Osteocyte (in vitro differentiated cells): ENCODE measurements at regions not wholly inside any gene's neighbourhood (a gene's known extent, or its start where the extent isn't known, plus 50 kb on each side); places are given as distances from the start of the nearest gene placed in this dataset.
A peak's percentile ranks its signal among the peaks of the same experiment; 100 is the strongest.

Source experiments
- DNase-seq: peaks from one replicate; pipeline ENCODE4 v3.0.0; 2021; ENCODE audit warnings: mixed read lengths; ENCODE audit not compliant: unreplicated experiment; ENCODE audit errors: extremely low spot score
- H3K27ac Mint-ChIP-seq: one replicate; pipeline ENCODE4 v1.8.0; 2021; ENCODE audit warnings: mild to moderate bottlenecking, mixed read lengths; ENCODE audit not compliant: unreplicated experiment
- H3K27me3 Mint-ChIP-seq: one replicate; pipeline ENCODE4 v1.8.0; 2021; ENCODE audit warnings: mixed read lengths; ENCODE audit not compliant: unreplicated experiment
- H3K36me3 Mint-ChIP-seq: one replicate; pipeline ENCODE4 v1.8.0; 2021; ENCODE audit warnings: mixed read lengths; ENCODE audit not compliant: unreplicated experiment
- H3K4me1 Mint-ChIP-seq: one replicate; pipeline ENCODE4 v1.8.0; 2021; ENCODE audit warnings: mixed read lengths; ENCODE audit not compliant: unreplicated experiment
- H3K4me3 Mint-ChIP-seq: one replicate; pipeline ENCODE4 v1.8.0; 2021; ENCODE audit warnings: mild to moderate bottlenecking, moderate library complexity, mixed read lengths; ENCODE audit not compliant: unreplicated experiment
- H3K9me3 Mint-ChIP-seq: one replicate; pipeline ENCODE4 v1.8.0; 2021; ENCODE audit warnings: mixed read lengths; ENCODE audit not compliant: unreplicated experiment
- TF ChIP-seq, protein P1 (sequence below): fragments of 200-600 bp; sonication (generic); IDR thresholded peaks from 2 replicates; pipeline ENCODE4 v1.5.0; 2021; ENCODE audit warnings: antibody characterized with exemption, mild to moderate bottlenecking, moderate library complexity

DNA sequence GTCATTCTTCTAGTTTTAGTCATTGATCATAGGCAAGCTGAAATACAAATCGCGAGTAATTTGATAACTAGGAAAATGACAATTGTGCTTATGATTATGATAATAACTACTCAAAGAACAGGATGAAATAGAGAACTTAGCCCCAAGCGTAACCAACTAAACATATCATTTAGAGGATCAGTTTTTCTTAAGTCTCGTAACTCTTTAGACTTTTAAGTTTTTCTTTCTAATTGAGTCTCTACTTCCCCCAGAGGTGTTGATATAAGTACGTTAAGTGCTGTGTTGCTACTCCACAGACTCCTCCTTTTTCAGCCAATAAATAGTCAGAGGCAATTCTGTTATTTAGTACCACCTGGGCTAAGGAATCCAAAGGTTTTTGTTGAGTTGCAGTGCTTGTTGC, 96.3 kb downstream of the NHLRC3 start:
- H3K4me3 Mint-ChIP-seq, result no peak overlapping the region

DNA sequence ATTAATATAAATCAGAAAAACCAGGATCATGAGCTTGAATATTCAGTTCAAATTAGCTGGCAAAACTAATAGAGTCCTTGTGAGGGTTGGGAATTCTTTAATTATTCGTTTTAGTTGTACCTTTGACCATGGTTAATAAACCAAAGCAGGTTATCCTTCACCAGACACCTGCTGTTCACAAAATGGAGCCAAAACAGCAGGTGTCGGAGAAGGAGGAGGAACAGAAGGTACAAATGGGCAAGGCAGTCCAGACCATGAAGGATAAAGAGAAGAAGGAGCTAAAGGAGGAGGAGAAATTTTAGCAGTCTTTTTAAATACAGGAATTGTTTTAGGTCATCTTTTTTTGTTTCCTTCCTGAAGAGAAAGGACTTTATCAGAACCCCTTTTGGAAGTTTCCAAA, 106.1 kb downstream of the NHLRC3 start:
- no peak for DNase-seq
- peaks cover 6% of the 10 kb centered on the region for H3K4me1 Mint-ChIP-seq
- H3K36me3 Mint-ChIP-seq, result no peaks in the 10 kb centered on the region
- TF ChIP-seq, protein P1, sequence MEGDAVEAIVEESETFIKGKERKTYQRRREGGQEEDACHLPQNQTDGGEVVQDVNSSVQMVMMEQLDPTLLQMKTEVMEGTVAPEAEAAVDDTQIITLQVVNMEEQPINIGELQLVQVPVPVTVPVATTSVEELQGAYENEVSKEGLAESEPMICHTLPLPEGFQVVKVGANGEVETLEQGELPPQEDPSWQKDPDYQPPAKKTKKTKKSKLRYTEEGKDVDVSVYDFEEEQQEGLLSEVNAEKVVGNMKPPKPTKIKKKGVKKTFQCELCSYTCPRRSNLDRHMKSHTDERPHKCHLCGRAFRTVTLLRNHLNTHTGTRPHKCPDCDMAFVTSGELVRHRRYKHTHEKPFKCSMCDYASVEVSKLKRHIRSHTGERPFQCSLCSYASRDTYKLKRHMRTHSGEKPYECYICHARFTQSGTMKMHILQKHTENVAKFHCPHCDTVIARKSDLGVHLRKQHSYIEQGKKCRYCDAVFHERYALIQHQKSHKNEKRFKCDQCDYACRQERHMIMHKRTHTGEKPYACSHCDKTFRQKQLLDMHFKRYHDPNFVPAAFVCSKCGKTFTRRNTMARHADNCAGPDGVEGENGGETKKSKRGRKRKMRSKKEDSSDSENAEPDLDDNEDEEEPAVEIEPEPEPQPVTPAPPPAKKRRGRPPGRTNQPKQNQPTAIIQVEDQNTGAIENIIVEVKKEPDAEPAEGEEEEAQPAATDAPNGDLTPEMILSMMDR, result no peak
- H3K4me3 Mint-ChIP-seq, result no peak overlapping the region
- no peak overlapping the region for H3K27ac Mint-ChIP-seq
- peaks cover 5% of the 10 kb centered on the region for H3K9me3 Mint-ChIP-seq
- H3K27me3 Mint-ChIP-seq, result peaks cover 60% of the 10 kb centered on the region

More for the DNA sequence above, 96.3 kb downstream of the NHLRC3 start:
- Mint-ChIP-seq H3K9me3 (no peaks in the 10 kb centered on the region), H3K27me3 (peaks cover 28% of the 10 kb centered on the region), H3K36me3 (no peaks in the 10 kb centered on the region), H3K4me1 (no peaks in the 10 kb centered on the region), H3K27ac (no peak overlapping the region)
- TF ChIP-seq, protein P1, result no peak
- no peak for DNase-seq

DNA sequence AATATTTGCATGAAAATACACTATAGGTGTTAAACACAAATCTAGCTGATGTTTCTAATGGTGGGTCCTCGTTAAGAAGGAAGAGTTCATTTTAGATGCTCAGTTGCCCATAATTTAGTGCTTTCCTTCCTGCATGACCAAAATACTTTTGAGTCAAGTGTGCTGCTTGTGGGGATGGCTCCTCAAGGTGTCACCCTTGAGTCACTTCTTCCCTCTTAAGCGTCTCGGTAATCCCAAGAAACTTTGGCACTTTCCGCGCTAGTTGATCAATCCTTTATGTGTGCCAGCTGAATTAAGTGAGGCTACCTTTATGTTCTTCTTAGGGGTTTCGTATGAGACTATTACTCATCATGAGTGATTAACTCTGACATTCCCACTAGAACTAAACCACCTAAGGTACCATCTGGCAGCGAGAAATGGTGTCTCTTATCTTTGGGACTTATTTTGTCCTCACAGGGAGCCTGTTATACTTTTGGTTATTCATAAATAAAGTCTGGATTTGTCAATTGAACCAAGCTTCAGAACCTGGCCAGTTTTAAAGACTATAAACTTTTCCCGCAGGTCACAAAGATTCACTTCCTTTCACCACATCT, 106.8 kb downstream of the NHLRC3 start:
- no peak for DNase-seq
- Mint-ChIP-seq H3K36me3 (no peaks in the 10 kb centered on the region), H3K9me3 (peaks cover 5% of the 10 kb centered on the region), H3K27me3 (peaks cover 61% of the 10 kb centered on the region), H3K27ac (no peak overlapping the region), H3K4me1 (peaks cover 6% of the 10 kb centered on the region), H3K4me3 (no peak overlapping the region)
- TF ChIP-seq, protein P1, result peak; percentile 94

DNA sequence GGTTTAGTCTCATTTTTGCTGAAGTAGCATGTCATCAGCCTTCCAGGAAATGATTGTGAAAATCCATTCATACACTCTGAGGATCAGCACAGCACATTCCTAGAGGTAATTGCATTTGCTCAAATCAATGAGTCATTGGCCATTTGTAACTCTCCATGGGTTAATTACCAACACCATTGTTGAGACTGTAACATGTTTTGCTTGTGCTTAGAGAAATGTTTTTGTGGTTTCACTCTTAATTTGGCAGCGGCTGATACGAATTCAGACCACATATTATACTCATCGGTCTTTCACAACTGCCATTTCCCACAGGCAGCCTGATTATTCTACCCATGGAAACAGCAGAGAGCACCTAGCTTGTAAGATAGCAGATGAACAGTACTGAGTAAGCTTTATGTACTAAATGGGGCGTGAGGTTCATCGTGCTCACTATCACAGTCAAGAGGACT, 110.3 kb downstream of the NHLRC3 start:
- no peaks in the 10 kb centered on the region for H3K36me3 Mint-ChIP-seq
- H3K4me3 Mint-ChIP-seq, result no peak overlapping the region
- peaks cover 6% of the 10 kb centered on the region for H3K9me3 Mint-ChIP-seq
- H3K27ac Mint-ChIP-seq, result no peak overlapping the region
- DNase-seq, result no peak
- peaks cover 6% of the 10 kb centered on the region for H3K4me1 Mint-ChIP-seq
- TF ChIP-seq, protein P1, result no peak
- H3K27me3 Mint-ChIP-seq, result peaks cover 44% of the 10 kb centered on the region

DNA sequence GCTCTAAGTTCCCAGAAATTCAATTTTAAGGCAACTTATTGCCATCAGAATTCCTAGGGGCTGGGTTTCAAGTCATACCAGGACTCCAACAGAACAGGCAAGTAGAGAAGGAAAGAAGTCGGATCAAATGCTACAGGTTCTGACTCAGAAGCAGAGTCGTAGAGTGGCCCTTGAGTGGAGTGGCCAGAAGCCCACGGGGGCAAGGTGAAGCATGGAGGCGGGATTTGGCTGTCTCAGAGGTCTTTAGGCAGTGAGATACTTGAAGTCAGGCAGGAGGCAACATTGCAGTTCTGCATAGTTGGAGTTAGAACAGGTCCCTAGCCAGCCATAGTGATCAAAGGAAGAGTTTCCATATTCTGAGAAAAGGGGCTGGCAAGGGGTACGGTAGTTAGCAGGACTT, 111.6 kb downstream of the NHLRC3 start:
- H3K4me1 Mint-ChIP-seq, result peaks cover 6% of the 10 kb centered on the region
- TF ChIP-seq, protein P1, result no peak
- H3K9me3 Mint-ChIP-seq, result peaks cover 6% of the 10 kb centered on the region
- peaks cover 37% of the 10 kb centered on the region for H3K27me3 Mint-ChIP-seq
- no peak for DNase-seq
- no peak overlapping the region for H3K4me3 Mint-ChIP-seq
- no peaks in the 10 kb centered on the region for H3K36me3 Mint-ChIP-seq
- no peak overlapping the region for H3K27ac Mint-ChIP-seq
